SK-N-SH (cell line): ENCODE measurements at regions not wholly inside any gene's neighbourhood (a gene's known extent, or its start where the extent isn't known, plus 50 kb on each side); places are given as distances from the start of the nearest gene placed in this dataset.

Experiments
- CTCF ChIA-PET: fragments of 300-600, 350-600 bp; formaldehyde crosslinking; extraction: SDS; loops from one replicate; lab custom pipeline; 2021; lab: Yijun Ruan, JAX
- POLR2A ChIA-PET: fragments of 350-600 bp; sonication (Branson Sonifier 250); formaldehyde crosslinking; extraction: SDS; loops from one replicate; lab custom pipeline; 2020; ENCODE audit warnings: antibody characterized with exemption, inconsistent platforms; lab: Yijun Ruan, JAX
- DNase-seq: peaks from one replicate; pipeline ENCODE4 v3.0.0; 2012
- H2AFZ ChIP-seq: fragments of 200-600 bp; sonication (generic); 2 replicates; pipeline ENCODE4 v1.8.1; 2016; ENCODE audit warnings: antibody characterized with exemption, mild to moderate bottlenecking, low read depth
- H3F3A ChIP-seq: fragments of 200-600 bp; sonication (generic); replicated peaks from 2 replicates; pipeline ENCODE3; 2016; ENCODE audit warnings: antibody characterized with exemption, mild to moderate bottlenecking; ENCODE audit not compliant: insufficient read depth
- H3K27ac ChIP-seq, 2 experiments: fragments of 200-500 bp in 1 of 2; fragments of 200-600 bp in 1 of 2; sonication (Bioruptor generic) in 1 of 2; sonication (generic), shearing (Covaris generic) in 1 of 2; 2 replicates each; pipeline versions ENCODE4 v1.5.1 to v1.6.1; 2014 to 2016; ENCODE audit warnings: low read depth in 2 of 2, inconsistent platforms in 1 of 2, low read length in 1 of 2, mild to moderate bottlenecking in 1 of 2, mixed read lengths in 1 of 2
- H3K27me3 ChIP-seq: fragments of 200-600 bp; sonication (generic), shearing (Covaris generic); 2 replicates; pipeline ENCODE4 v1.6.1; 2016; ENCODE audit warnings: mixed run types; ENCODE audit not compliant: insufficient read depth
- H3K36me3 ChIP-seq, 2 experiments: fragments of 200-500 bp in 1 of 2; fragments of 200-600 bp in 1 of 2; sonication (Bioruptor generic) in 1 of 2; sonication (generic) in 1 of 2; replicated peaks in 1 of 2; 2 replicates each; pipeline versions ENCODE3 to v1.5.1; 2014 to 2016; ENCODE audit warnings: low read length in 1 of 2, mild to moderate bottlenecking in 1 of 2; ENCODE audit not compliant: insufficient read depth in 2 of 2, control insufficient read depth in 1 of 2
- H3K4me1 ChIP-seq, 2 experiments: fragments of 200-500 bp in 1 of 2; fragments of 200-600 bp in 1 of 2; sonication (Bioruptor generic) in 1 of 2; sonication (generic), shearing (Covaris generic) in 1 of 2; 2 replicates each; pipeline versions ENCODE4 v1.5.1 to v1.6.1; 2014 to 2016; ENCODE audit warnings: low read depth in 1 of 2, low read length in 1 of 2, mixed run types in 1 of 2; ENCODE audit not compliant: insufficient read depth in 2 of 2, control insufficient read depth in 1 of 2
- H3K4me2 ChIP-seq: fragments of 200-600 bp; sonication (generic), shearing (Covaris generic); 2 replicates; pipeline ENCODE4 v1.6.1; 2017; ENCODE audit warnings: mixed run types
- H3K4me3 ChIP-seq, 2 experiments: fragments of 200-500 bp in 1 of 2; fragments of 200-600 bp in 1 of 2; sonication (Bioruptor generic) in 1 of 2; sonication (generic), shearing (Covaris generic) in 1 of 2; 2 replicates each; pipeline versions ENCODE4 v1.5.1 to v1.8.1; 2014 to 2016; ENCODE audit warnings: low read depth in 2 of 2, inconsistent platforms in 1 of 2, low read length in 1 of 2, mild to moderate bottlenecking in 1 of 2, mixed read lengths in 1 of 2, moderate library complexity in 1 of 2
- H3K79me2 ChIP-seq: fragments of 200-600 bp; sonication (generic); 2 replicates; pipeline ENCODE4 v1.8.1; 2017; ENCODE audit warnings: mild to moderate bottlenecking; ENCODE audit not compliant: insufficient read depth
- H3K9ac ChIP-seq: fragments of 200-600 bp; sonication (generic); 2 replicates; pipeline ENCODE4 v1.6.1; 2017; ENCODE audit warnings: mixed run types
- H3K9me2 ChIP-seq: fragments of 200-600 bp; sonication (generic); 2 replicates; pipeline ENCODE4 v1.6.1; 2017; ENCODE audit warnings: mixed run types
- H3K9me3 ChIP-seq: fragments of 200-600 bp; sonication (generic); 2 replicates; pipeline ENCODE4 v1.6.1; 2017; ENCODE audit warnings: mixed run types, mild to moderate bottlenecking, moderate library complexity
- H4K20me1 ChIP-seq: fragments of 200-600 bp; sonication (generic); 2 replicates; pipeline ENCODE4 v1.6.1; 2017; ENCODE audit warnings: mild to moderate bottlenecking, mixed run types; ENCODE audit not compliant: insufficient read depth
- CHD2 ChIP-seq: fragments of 150-350 bp; IDR thresholded peaks from 2 replicates; pipeline ENCODE4 v1.6.1; 2018; ENCODE audit warnings: low read length; ENCODE audit not compliant: partially characterized antibody
- ELF1 ChIP-seq: IDR thresholded peaks from 2 replicates; pipeline ENCODE4 v1.4.0; 2012
- FOXM1 ChIP-seq: IDR thresholded peaks from 2 replicates; pipeline ENCODE4 v1.4.0; 2012; ENCODE audit warnings: low read depth, mild to moderate bottlenecking
- GABPA ChIP-seq: IDR thresholded peaks from 2 replicates; pipeline ENCODE4 v1.4.0; 2012; ENCODE audit warnings: low read depth, mild to moderate bottlenecking
- GATA2 ChIP-seq: sonication (generic); formaldehyde crosslinking; IDR thresholded peaks from 2 replicates; pipeline ENCODE4 v1.5.0; 2020; ENCODE audit warnings: mild to moderate bottlenecking, missing genetic modification reagents
- IRF3 ChIP-seq: fragments of 150-350 bp; IDR thresholded peaks from 2 replicates; pipeline ENCODE4 v1.6.1; 2016; ENCODE audit warnings: mild to moderate bottlenecking, low read depth, low read length
- JUND ChIP-seq: IDR thresholded peaks from 2 replicates; pipeline ENCODE4 v1.4.0; 2012
- MAX ChIP-seq: IDR thresholded peaks from 2 replicates; pipeline ENCODE4 v1.4.0; 2012; ENCODE audit warnings: low read depth
- MEF2A ChIP-seq: IDR thresholded peaks from 2 replicates; pipeline ENCODE4 v1.4.0; 2012; ENCODE audit warnings: low read depth, borderline replicate concordance
- MXI1 ChIP-seq: IDR thresholded peaks from 2 replicates; pipeline ENCODE4 v1.6.1; 2012; ENCODE audit warnings: mild to moderate bottlenecking, low read depth, low read length, improper control_type of control experiment
- POLR2AphosphoS5 ChIP-seq: IDR thresholded peaks from 2 replicates; pipeline ENCODE4 v1.6.1; 2012; ENCODE audit warnings: low read depth, low read length
- RAD21 ChIP-seq: IDR thresholded peaks from 2 replicates; pipeline ENCODE4 v1.6.1; 2012; ENCODE audit warnings: mild to moderate bottlenecking, low read length
- REST ChIP-seq: IDR thresholded peaks from 2 replicates; pipeline ENCODE4 v1.6.1; 2012; ENCODE audit warnings: mild to moderate bottlenecking, low read depth, low read length, moderate library complexity
- RFX5 ChIP-seq: IDR thresholded peaks from 2 replicates; pipeline ENCODE4 v1.6.1; 2012; ENCODE audit warnings: mild to moderate bottlenecking, improper control_type of control experiment, low read length
- RXRA ChIP-seq: IDR thresholded peaks from 2 replicates; pipeline ENCODE4 v1.4.0; 2012; ENCODE audit warnings: low read depth, mild to moderate bottlenecking, borderline replicate concordance
- SIN3A ChIP-seq: IDR thresholded peaks from 2 replicates; pipeline ENCODE4 v1.6.1; 2012; ENCODE audit warnings: low read depth, mild to moderate bottlenecking, low read length, moderate library complexity, borderline replicate concordance
- TCF12 ChIP-seq: IDR thresholded peaks from 2 replicates; pipeline ENCODE4 v1.4.0; 2012
- TEAD4 ChIP-seq: IDR thresholded peaks from 2 replicates; pipeline ENCODE4 v1.4.0; 2012; ENCODE audit warnings: mild to moderate bottlenecking, borderline replicate concordance; ENCODE audit not compliant: insufficient read depth
- USF2 ChIP-seq: fragments of 150-350 bp; IDR thresholded peaks from 2 replicates; pipeline ENCODE4 v1.6.1; 2017; ENCODE audit warnings: antibody characterized with exemption, low read length, low read depth, borderline replicate concordance
- YY1 ChIP-seq: IDR thresholded peaks from 2 replicates; pipeline ENCODE4 v1.4.0; 2012; ENCODE audit warnings: low read depth, mild to moderate bottlenecking
- ZBTB33 ChIP-seq: IDR thresholded peaks from 2 replicates; pipeline ENCODE4 v1.4.0; 2012; ENCODE audit warnings: low read depth, borderline replicate concordance
- WGBS: methylation state at CpG from one replicate; pipeline ENCODE4 v1.1.6; 2017; ENCODE audit warnings: low lambda C conversion rate; 5-methylcytosine and 5-hydroxymethylcytosine counted together

GRCh38 chr13:44744880-44745633 is 168.9 kb upstream of the TSC22D1 start:
- H3K9me3 ChIP-seq = no peaks in the 10 kb centered on the region
- H2AFZ ChIP-seq = no peak overlapping the region
- peaks cover 0 to 2% of the 10 kb centered on the region in 2 experiments; a peak in 1 of 4 replicates for H3K4me1 ChIP-seq
- CTCF ChIA-PET = interaction anchor here (1.1 kb wide), 1 partner anchor 19 kb away, joined by 3 read pairs; no protein-coding TSS in a partner anchor
- H3K9ac ChIP-seq = no peak overlapping the region
- H4K20me1 ChIP-seq = no peaks in the 10 kb centered on the region
- 86% methylated on average over 10 of the region's 10 CpGs for WGBS
- no peaks in the 10 kb centered on the region for H3F3A ChIP-seq
- H3K27me3 ChIP-seq = no peaks in the 10 kb centered on the region
- H3K27ac ChIP-seq = no peak overlapping the region
- no peaks in the 10 kb centered on the region for H3K9me2 ChIP-seq
- H3K4me3 ChIP-seq = no peak overlapping the region
- no peaks in the 10 kb centered on the region for H3K36me3 ChIP-seq
- no peak for DNase-seq
- H3K79me2 ChIP-seq = no peaks in the 10 kb centered on the region
- TF ChIP-seq RXRA (no peak), YY1 (no peak), IRF3 (no peak), TCF12 (no peak), POLR2AphosphoS5 (no peak), RFX5 (no peak), JUND (no peak), GABPA (no peak), MAX (no peak), TEAD4 (no peak)
- H3K4me2 ChIP-seq = no peak overlapping the region
- POLR2A ChIA-PET = no interaction called here

- no peak overlapping the region for H3K4me3 ChIP-seq
- H4K20me1 ChIP-seq = no peaks in the 10 kb centered on the region
- no peaks in the 10 kb centered on the region for H3K9me3 ChIP-seq
- DNase-seq = no peak
- no peak overlapping the region for H3K9ac ChIP-seq
- ChIA-PET CTCF (interaction anchor here (2.2 kb wide), 1 partner anchor 11 kb away, joined by 9 read pairs; no protein-coding TSS in a partner anchor), POLR2A (no interaction called here)
- H3K27me3 ChIP-seq = no peaks in the 10 kb centered on the region
- no peak overlapping the region for H3K27ac ChIP-seq
- no peaks in the 10 kb centered on the region for H3K36me3 ChIP-seq
- no peaks in the 10 kb centered on the region for H3K79me2 ChIP-seq
- WGBS = 98% methylated on average over 7 of the region's 7 CpGs
- no peaks in the 10 kb centered on the region for H3F3A ChIP-seq
- H3K4me1 ChIP-seq = peaks cover 1 to 16% of the 10 kb centered on the region in 2 experiments; a peak in 2 of 4 replicates
- H3K4me2 ChIP-seq = no peak overlapping the region
- no peaks in the 10 kb centered on the region for H3K9me2 ChIP-seq
- H2AFZ ChIP-seq = no peak overlapping the region
- TF ChIP-seq RAD21 (no peak), CHD2 (no peak), ELF1 (no peak), ZBTB33 (no peak), USF2 (no peak), SIN3A (no peak), FOXM1 (no peak), MXI1 (no peak), GATA2 (CRISPR knock-in tag) (no peak), REST (no peak), YY1 (no peak), TCF12 (no peak), MEF2A (no peak)
Measured at GRCh38 chr13:44739539-44739938, 163.4 kb upstream of the TSC22D1 start.
